IPS DF 6.9 (cell line): ENCODE measurements at regions not wholly inside any gene's neighbourhood (a gene's known extent, or its start where the extent isn't known, plus 50 kb on each side); places are given as distances from the start of the nearest gene placed in this dataset.
"Not testable (repeated sequence)": the region's sequence is repeated elsewhere in the genome, so short reads cannot be mapped to it uniquely, and the experiment has no call there.

Source experiments
- DNase-seq: peaks from one replicate; pipeline ENCODE4 v3.0.0-alpha.2; 2013; ENCODE audit warnings: low read depth, low spot score
- H3K27ac ChIP-seq: one replicate; pipeline ENCODE4 v1.5.1; 2013; ENCODE audit warnings: low read length, control low read depth
- H3K27me3 ChIP-seq: 2 replicates; pipeline ENCODE4 v1.6.1; 2013; ENCODE audit warnings: mild to moderate bottlenecking, low read length; ENCODE audit not compliant: control insufficient read depth, insufficient read depth
- H3K36me3 ChIP-seq: 2 replicates; pipeline ENCODE4 v1.6.1; 2013; ENCODE audit warnings: low read length; ENCODE audit not compliant: control insufficient read depth, insufficient read depth
- H3K4me1 ChIP-seq: 2 replicates; pipeline ENCODE4 v1.6.1; 2013; ENCODE audit warnings: low read length; ENCODE audit not compliant: control insufficient read depth, insufficient read depth
- H3K4me3 ChIP-seq: 2 replicates; pipeline ENCODE4 v1.5.1; 2013; ENCODE audit warnings: mild to moderate bottlenecking, low read length
- H3K9me3 ChIP-seq: 2 replicates; pipeline ENCODE4 v1.6.1; 2013; ENCODE audit warnings: low read length, inconsistent platforms; ENCODE audit not compliant: control insufficient read depth, insufficient read depth
- WGBS: extraction: QIAGEN DNeasy Blood & Tissue Kit; methylation state at CpG from one replicate; pipeline ENCODE4 v1.1.7; 2013; ENCODE audit warnings: mixed read lengths, missing lambda C conversion rate; ENCODE audit not compliant: insufficient read length, insufficient coverage; 5-methylcytosine and 5-hydroxymethylcytosine counted together

DNA sequence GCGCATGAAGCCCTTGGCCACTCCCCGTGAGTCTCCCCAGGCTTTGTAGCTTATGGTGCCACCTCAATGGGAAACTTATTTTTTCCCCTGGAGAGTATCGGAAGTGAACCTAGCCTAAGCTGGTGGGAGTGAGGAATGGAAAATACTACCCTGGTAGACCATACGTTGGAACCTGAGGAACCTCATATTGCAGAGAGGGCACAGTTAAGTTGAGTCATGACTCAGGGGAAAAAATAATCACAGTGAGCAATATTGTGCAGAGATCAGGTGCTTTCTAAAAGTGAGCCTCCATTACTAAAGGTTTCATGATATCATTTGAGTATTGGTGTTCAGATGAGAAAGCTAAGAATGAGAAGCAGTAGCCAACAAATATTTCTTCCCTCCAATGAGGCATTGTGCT lies 360.5 kb upstream of the NT5C1B start:
- DNase-seq = no peak
- no CpG with 5 or more reads among the region's 4 CpGs for WGBS
- H3K9me3 ChIP-seq = no peaks in the 10 kb centered on the region
- no peaks in the 10 kb centered on the region for H3K4me1 ChIP-seq
- H3K27ac ChIP-seq = no peak overlapping the region
- H3K27me3 ChIP-seq = no peaks in the 10 kb centered on the region
- no peak overlapping the region for H3K4me3 ChIP-seq
- H3K36me3 ChIP-seq = no peaks in the 10 kb centered on the region

- H3K27me3 ChIP-seq = no peaks in the 10 kb centered on the region
- H3K36me3 ChIP-seq = no peaks in the 10 kb centered on the region
- no CpG with 5 or more reads among the region's 2 CpGs for WGBS
- H3K4me1 ChIP-seq = no peaks in the 10 kb centered on the region
- H3K9me3 ChIP-seq = no peaks in the 10 kb centered on the region; the same call in 1 of the 2 replicates
- no peak overlapping the region for H3K27ac ChIP-seq
- no peak for DNase-seq
- H3K4me3 ChIP-seq = no peak overlapping the region
These were observed 350.8 kb upstream of the NT5C1B start for GRCh38 chr2:18940184-18940583.

DNA sequence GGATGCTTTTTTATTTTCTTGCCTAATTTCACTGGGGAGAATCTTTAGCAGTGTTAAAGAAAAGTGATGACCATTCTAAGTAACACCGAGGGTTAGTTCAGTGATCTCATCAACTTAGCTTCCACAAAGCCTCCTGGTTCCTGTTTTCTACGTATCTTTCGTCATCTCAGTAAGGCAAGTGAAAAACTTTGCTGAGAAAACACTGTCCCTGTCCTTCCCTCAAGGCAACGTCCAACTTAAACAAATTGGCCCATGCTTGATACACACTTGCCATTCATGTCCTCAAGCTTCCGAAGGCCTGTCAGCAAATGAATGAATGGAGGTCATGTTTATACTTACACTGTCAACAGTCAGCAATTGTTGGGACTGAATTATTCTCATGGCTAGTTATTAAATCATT lies 350.4 kb upstream of the NT5C1B start:
- no CpG with 5 or more reads among the region's 5 CpGs for WGBS
- DNase-seq, H3K27ac ChIP-seq, H3K9me3 ChIP-seq, H3K36me3 ChIP-seq, H3K27me3 ChIP-seq, H3K4me3 ChIP-seq, H3K4me1 ChIP-seq: not testable (repeated sequence)

GRCh38 chr2:18934886-18935285 lies 345.5 kb upstream of the NT5C1B start:
- Histone ChIP-seq H3K9me3 (no peaks in the 10 kb centered on the region), H3K27me3 (no peaks in the 10 kb centered on the region), H3K4me3 (no peak overlapping the region), H3K36me3 (no peaks in the 10 kb centered on the region), H3K27ac (no peak overlapping the region), H3K4me1 (no peaks in the 10 kb centered on the region)
- WGBS = no CpG with 5 or more reads among the region's 1 CpG
- DNase-seq = no peak

GRCh38 chr2:18932853-18933252 lies 343.5 kb upstream of the NT5C1B start:
- WGBS = no CpG with 5 or more reads among the region's 4 CpGs
- H3K4me3 ChIP-seq = no peak overlapping the region
- DNase-seq = no peak
- H3K27me3 ChIP-seq = no peaks in the 10 kb centered on the region
- no peaks in the 10 kb centered on the region for H3K36me3 ChIP-seq
- no peaks in the 10 kb centered on the region for H3K4me1 ChIP-seq
- H3K9me3 ChIP-seq = no peaks in the 10 kb centered on the region
- H3K27ac ChIP-seq = no peak overlapping the region

- Histone ChIP-seq H3K27ac (no peak overlapping the region), H3K4me1 (no peaks in the 10 kb centered on the region), H3K27me3 (no peaks in the 10 kb centered on the region), H3K4me3 (no peak overlapping the region), H3K9me3 (no peaks in the 10 kb centered on the region), H3K36me3 (no peaks in the 10 kb centered on the region)
- no peak for DNase-seq
- WGBS = no CpG with 5 or more reads among the region's 6 CpGs
These were observed 341.6 kb upstream of the NT5C1B start for GRCh38 chr2:18930971-18931370.

DNA sequence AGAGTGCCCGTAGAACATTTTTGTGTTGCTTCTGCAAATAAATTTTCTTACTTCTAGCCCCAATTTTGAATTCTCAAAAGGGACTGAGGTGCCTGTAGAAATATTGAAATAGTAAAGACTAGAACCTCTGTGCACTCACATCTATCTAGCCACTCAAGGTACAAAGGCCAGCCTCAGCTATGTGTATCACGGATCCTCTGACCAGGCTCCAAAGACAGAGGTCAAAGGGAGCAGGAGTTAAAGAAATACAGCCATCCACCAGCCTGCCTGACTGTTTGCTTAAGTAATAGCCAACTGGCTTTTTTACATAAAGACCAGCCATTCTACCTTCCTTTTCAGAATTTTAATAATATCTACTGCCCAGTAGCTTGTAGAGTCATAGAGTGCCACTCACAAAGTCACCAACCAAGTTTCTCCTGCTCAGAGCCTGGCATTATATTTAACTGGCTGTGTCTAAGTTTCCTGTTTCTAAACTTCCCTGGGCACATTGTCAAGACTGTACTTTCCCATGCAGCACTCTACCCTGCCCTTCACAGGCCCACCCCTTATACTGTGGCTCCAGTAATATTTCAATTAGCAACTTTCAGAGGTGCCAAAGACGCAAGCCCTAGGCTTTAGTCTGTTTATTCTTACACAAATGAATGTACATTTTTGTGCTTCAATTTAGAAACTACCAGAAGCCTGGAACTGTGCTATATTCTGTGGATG lies 338.3 kb upstream of the NT5C1B start:
- H3K9me3 ChIP-seq = no peaks in the 10 kb centered on the region
- no peak for DNase-seq
- H3K27me3 ChIP-seq = no peaks in the 10 kb centered on the region
- H3K4me1 ChIP-seq = no peaks in the 10 kb centered on the region
- H3K27ac ChIP-seq = no peak overlapping the region
- no peaks in the 10 kb centered on the region for H3K36me3 ChIP-seq
- no peak overlapping the region for H3K4me3 ChIP-seq
- no CpG with 5 or more reads among the region's 3 CpGs for whole genome bisulfite sequencing

DNA sequence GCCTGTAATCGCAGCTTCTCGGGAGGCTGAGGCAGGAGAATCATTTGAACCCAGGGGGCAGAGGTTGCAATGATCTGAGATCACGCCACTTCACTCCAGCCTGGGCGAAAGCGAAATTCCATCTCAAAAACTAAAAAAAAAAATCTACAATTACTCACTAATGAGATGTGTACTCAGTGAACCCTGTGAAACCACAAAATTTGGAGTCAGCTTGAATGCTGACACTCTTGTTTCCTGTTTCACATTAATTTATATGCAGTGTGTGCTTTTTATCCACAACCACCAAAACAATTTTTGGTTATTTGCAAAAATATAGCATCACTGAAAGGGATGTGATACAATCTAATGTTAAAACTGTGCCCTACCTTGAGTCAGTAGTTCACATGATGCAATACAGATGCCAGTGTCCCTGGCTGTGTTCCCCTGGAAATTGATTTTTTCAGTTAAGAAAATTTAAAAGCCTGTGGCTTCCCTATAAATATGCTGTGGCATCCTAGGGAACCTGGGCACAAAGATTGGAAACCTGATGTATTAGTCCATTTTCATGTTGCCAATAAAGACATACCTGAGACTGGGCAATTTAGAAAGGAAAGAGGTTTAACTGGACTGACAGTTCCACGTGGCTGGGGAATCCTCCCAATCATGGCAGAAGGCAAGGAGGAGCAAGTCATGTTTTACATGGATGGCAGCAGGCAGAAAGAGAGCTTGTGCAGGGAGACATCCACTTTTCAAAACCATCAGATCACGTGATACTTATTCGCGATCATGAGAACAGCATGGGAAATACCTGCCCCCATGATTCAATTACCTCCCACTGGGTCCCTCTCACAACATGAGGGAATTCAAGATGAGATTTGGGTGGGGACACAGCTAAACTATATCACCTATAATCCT lies 337.5 kb upstream of the NT5C1B start:
- no peak for DNase-seq
- no peaks in the 10 kb centered on the region for H3K36me3 ChIP-seq
- no peaks in the 10 kb centered on the region for H3K9me3 ChIP-seq
- H3K27ac ChIP-seq = no peak overlapping the region
- no CpG with 5 or more reads among the region's 9 CpGs for WGBS
- no peaks in the 10 kb centered on the region for H3K4me1 ChIP-seq
- H3K27me3 ChIP-seq = no peaks in the 10 kb centered on the region
- H3K4me3 ChIP-seq = no peak overlapping the region

DNA sequence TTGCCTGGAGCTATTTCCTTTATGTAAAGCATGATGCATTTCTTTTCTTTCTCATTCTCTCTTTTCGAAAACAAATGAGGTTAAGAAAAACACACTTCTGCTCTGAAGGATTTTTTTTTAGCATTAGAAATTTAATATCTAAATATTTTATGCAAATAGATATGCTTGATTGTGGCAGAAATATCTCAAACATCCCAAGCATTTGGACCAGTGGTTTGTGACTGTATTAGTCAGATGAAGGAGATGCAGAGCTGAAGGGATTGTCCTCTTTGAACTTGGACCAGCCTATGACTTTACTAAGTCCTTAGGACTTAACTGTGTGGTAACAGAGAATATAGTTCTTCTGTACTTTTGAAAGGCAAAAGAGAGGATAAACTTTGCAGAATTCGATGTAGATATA lies 335.9 kb upstream of the NT5C1B start:
- no peaks in the 10 kb centered on the region for H3K36me3 ChIP-seq
- WGBS = no CpG with 5 or more reads among the region's 2 CpGs
- DNase-seq = no peak
- no peak overlapping the region for H3K27ac ChIP-seq
- H3K4me3 ChIP-seq = no peak overlapping the region
- H3K9me3 ChIP-seq = no peaks in the 10 kb centered on the region
- no peaks in the 10 kb centered on the region for H3K27me3 ChIP-seq
- no peaks in the 10 kb centered on the region for H3K4me1 ChIP-seq

- no peak for DNase-seq
- H3K9me3 ChIP-seq = no peaks in the 10 kb centered on the region
- no peaks in the 10 kb centered on the region for H3K27me3 ChIP-seq
- no peak overlapping the region for H3K27ac ChIP-seq
- no peaks in the 10 kb centered on the region for H3K36me3 ChIP-seq
- H3K4me3 ChIP-seq = no peak overlapping the region
- H3K4me1 ChIP-seq = no peaks in the 10 kb centered on the region
- WGBS = no CpG with 5 or more reads among the region's 1 CpG
These were observed 335.5 kb upstream of the NT5C1B start for GRCh38 chr2:18924886-18925285.
